ENCODE measurements at regions not wholly inside any gene's neighbourhood (a gene's known extent, or its start where the extent isn't known, plus 50 kb on each side); places are given as distances from the start of the nearest gene placed in this dataset.
"Not testable (repeated sequence)": the region's sequence is repeated elsewhere in the genome, so short reads cannot be mapped to it uniquely, and the experiment has no call there.

GRCh38 chr2:129188451-129188850, 791.0 kb upstream of the RAB6C start:
- no peak for DNase-seq

GRCh38 chr2:129189617-129190319, 789.7 kb upstream of the RAB6C start:
- no peak for DNase-seq

- DNase-seq, result no peak
Observed at GRCh38 chr2:129190494-129190893, 789.0 kb upstream of the RAB6C start.

- DNase-seq, result no peak
Observed at GRCh38 chr2:129191530-129191929, 787.9 kb upstream of the RAB6C start.

- DNase-seq, result no peak
Observed at GRCh38 chr2:129192117-129192516, 787.3 kb upstream of the RAB6C start.

GRCh38 chr2:129192841-129193253, 786.6 kb upstream of the RAB6C start:
- DNase-seq, result no peak

GRCh38 chr2:129193961-129194360, 785.5 kb upstream of the RAB6C start:
- no peak for DNase-seq

- no peak for DNase-seq
Observed at GRCh38 chr2:129199501-129199900, 780.0 kb upstream of the RAB6C start.

- DNase-seq, result no peak
Observed at GRCh38 chr2:129201696-129202095, 777.8 kb upstream of the RAB6C start.

GRCh38 chr2:129203331-129203730, 776.1 kb upstream of the RAB6C start:
- DNase-seq, result no peak

- DNase-seq, result not testable (repeated sequence)
Observed at GRCh38 chr2:129204581-129204980, 774.9 kb upstream of the RAB6C start.

- DNase-seq, result no peak
Observed at GRCh38 chr2:129205176-129205575, 774.3 kb upstream of the RAB6C start.

GRCh38 chr2:129205766-129206165, 773.7 kb upstream of the RAB6C start:
- no peak for DNase-seq

GRCh38 chr2:129212299-129212958, 767.0 kb upstream of the RAB6C start:
- no peak for DNase-seq

- DNase-seq, result no peak
Observed at GRCh38 chr2:129224022-129224421, 755.4 kb upstream of the RAB6C start.

- DNase-seq, result no peak
Observed at GRCh38 chr2:129224486-129224885, 755.0 kb upstream of the RAB6C start.

- DNase-seq, result no peak
Observed at GRCh38 chr2:129229196-129229595, 750.3 kb upstream of the RAB6C start.

- no peak for DNase-seq
Observed at GRCh38 chr2:129229830-129230441, 749.5 kb upstream of the RAB6C start.

GRCh38 chr2:129231924-129232323, 747.5 kb upstream of the RAB6C start:
- no peak for DNase-seq

- DNase-seq, result no peak
Observed at GRCh38 chr2:129233166-129233565, 746.3 kb upstream of the RAB6C start.

GRCh38 chr2:129233751-129234406, 745.6 kb upstream of the RAB6C start:
- no peak for DNase-seq

- DNase-seq, result no peak
Observed at GRCh38 chr2:129236601-129237000, 742.9 kb upstream of the RAB6C start.

- DNase-seq, result no peak
Observed at GRCh38 chr2:129237966-129238725, 741.3 kb upstream of the RAB6C start.
